Panc1 (cell line): ENCODE measurements at regions not wholly inside any gene's neighbourhood (a gene's known extent, or its start where the extent isn't known, plus 50 kb on each side); places are given as distances from the start of the nearest gene placed in this dataset.

Experiments
- ATAC-seq: fragments of 200-7000 bp; cut with Tn5 transposase; 2 replicates; pipeline ENCODE4 v1.9.1; 2020; ENCODE audit warnings: mild to moderate bottlenecking, moderate library complexity
- BruUV-seq: library from RNA; stranded (reverse); fragments of 400-500 nt; replicated peaks from 2 replicates; lab custom pipeline; 2021; lab: Mats Ljungman, UMichigan
- CTCF ChIA-PET: fragments of 300-600 bp; sonication (Branson Sonifier 250); formaldehyde crosslinking; loops from one replicate; lab custom pipeline; 2022; ENCODE audit warnings: antibody characterized with exemption; lab: Charles Lee
- POLR2A ChIA-PET: fragments of 300-600 bp; sonication (Branson Sonifier 250); formaldehyde crosslinking; loops from one replicate; lab custom pipeline; 2022; ENCODE audit warnings: antibody characterized with exemption; lab: Charles Lee
- DNase-seq: peaks from one replicate; pipeline ENCODE4 v3.0.0-alpha.2; 2010; ENCODE audit warnings: low read depth, low spot score
- H3K27ac ChIP-seq: 2 replicates; pipeline ENCODE4 v1.5.1; 2011; ENCODE audit warnings: mild to moderate bottlenecking, low read length, inconsistent platforms
- H3K27me3 ChIP-seq: fragments of 200-500 bp; sonication (Bioruptor generic); 2 replicates; pipeline ENCODE4 v1.6.0; 2014; ENCODE audit warnings: low read length, inconsistent platforms; ENCODE audit not compliant: control insufficient read depth, insufficient read depth
- H3K36me3 ChIP-seq: fragments of 200-500 bp; sonication (Bioruptor generic); 2 replicates; pipeline ENCODE4 v1.5.1; 2014; ENCODE audit warnings: inconsistent platforms, mild to moderate bottlenecking, low read length, moderate library complexity; ENCODE audit not compliant: control insufficient read depth, insufficient read depth
- H3K4me1 ChIP-seq: 2 replicates; pipeline ENCODE4 v1.5.1; 2011; ENCODE audit warnings: inconsistent platforms, mild to moderate bottlenecking, low read length, moderate library complexity; ENCODE audit not compliant: control insufficient read depth, insufficient read depth
- H3K4me3 ChIP-seq, 2 experiments: 2 replicates each; pipeline ENCODE4 v1.5.1; 2011 to 2012; ENCODE audit warnings: low read depth in 2 of 2, low read length in 2 of 2, mild to moderate bottlenecking in 2 of 2, inconsistent platforms in 1 of 2, moderate library complexity in 1 of 2
- H3K9me3 ChIP-seq: fragments of 200-500 bp; sonication (Bioruptor generic); 2 replicates; pipeline ENCODE4 v1.5.1; 2014; ENCODE audit warnings: low read depth, mild to moderate bottlenecking, inconsistent platforms, low read length, moderate library complexity; ENCODE audit not compliant: control insufficient read depth, insufficient read depth
- CTCF ChIP-seq: fragments of 450-650 bp; IDR thresholded peaks from 2 replicates; pipeline ENCODE4 v1.5.1; 2017; ENCODE audit warnings: mild to moderate bottlenecking
- POLR2AphosphoS5 ChIP-seq: IDR thresholded peaks from 2 replicates; pipeline ENCODE4 v1.6.1; 2012; ENCODE audit warnings: mild to moderate bottlenecking, low read depth, low read length, moderate library complexity
- REST ChIP-seq, 2 experiments: IDR thresholded peaks; 2 replicates each; pipeline ENCODE4 v1.6.1; 2011 to 2012; ENCODE audit warnings: low read depth in 2 of 2, control low read depth in 1 of 2, low read length in 1 of 2, mild to moderate bottlenecking in 1 of 2, moderate library complexity in 1 of 2; ENCODE audit not compliant: insufficient read depth in 1 of 2
- SIN3A ChIP-seq: IDR thresholded peaks from 2 replicates; pipeline ENCODE4 v1.6.1; 2012; ENCODE audit warnings: low read depth, mild to moderate bottlenecking, low read length, moderate library complexity, borderline replicate concordance; ENCODE audit not compliant: insufficient read depth
- TCF7L2 ChIP-seq: IDR thresholded peaks from 2 replicates; pipeline ENCODE4 v1.6.1; 2011; ENCODE audit warnings: mild to moderate bottlenecking, low read depth, low read length, inconsistent platforms
- in situ Hi-C: cut with HindIII; loops from 2 replicates; pipeline ENCODE4 v1.10.0; 2016; ENCODE audit warnings: low sequenced_read_pairs, low pct_unique_long_range_greater_than_20kb
- intact Hi-C: fragments of 100-400 bp; cut with micrococcal nuclease; formaldehyde crosslinking; loops from one replicate; pipeline ENCODE4 v1.10.0; 2022; ENCODE audit not compliant: unreplicated experiment

DNA sequence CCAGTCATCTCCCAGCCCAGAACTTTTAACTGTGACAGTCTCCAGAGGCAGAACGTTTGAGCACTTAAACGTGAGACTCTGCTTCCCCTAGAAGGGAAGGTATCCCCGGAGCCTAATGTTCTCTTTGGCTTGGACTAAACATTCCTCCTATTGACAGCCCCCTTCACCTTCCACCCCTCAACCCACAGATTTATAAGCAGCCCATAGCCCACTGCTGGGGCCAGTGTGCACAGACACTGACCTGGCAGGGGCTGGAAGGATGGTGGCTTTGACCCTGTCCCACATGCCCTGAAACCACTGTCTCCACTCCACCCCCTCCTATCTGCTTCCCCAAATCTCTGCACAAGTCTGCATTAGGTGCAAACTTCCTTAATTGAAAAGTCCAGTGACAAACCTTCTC is 715.0 kb upstream of the IGFBP3 start:
- DNase-seq = no peak
- ChIA-PET CTCF (no interaction called here), POLR2A (no interaction called here)
- no TSS peak for BruUV-seq
- H3K27me3 ChIP-seq = no peaks in the 10 kb centered on the region
- in situ Hi-C loops (no loop called here), intact Hi-C loops (no loop called here)
- H3K9me3 ChIP-seq = no peaks in the 10 kb centered on the region
- H3K4me3 ChIP-seq = no peak overlapping the region
- H3K36me3 ChIP-seq = no peaks in the 10 kb centered on the region
- no peak overlapping the region for H3K27ac ChIP-seq
- no peaks in the 10 kb centered on the region for H3K4me1 ChIP-seq
- TF ChIP-seq REST (IDR thresholded peaks at IDR 0.05; ENCODE audit: insufficient read depth in 1 of 2, low read depth in 2 of 2, low read length in 1 of 2) = no peak
- TF ChIP-seq TCF7L2 = no peak
- no peak for TF ChIP-seq CTCF
- TF ChIP-seq SIN3A = no peak
- TF ChIP-seq POLR2AphosphoS5 = no peak
- ATAC-seq = no peak

DNA sequence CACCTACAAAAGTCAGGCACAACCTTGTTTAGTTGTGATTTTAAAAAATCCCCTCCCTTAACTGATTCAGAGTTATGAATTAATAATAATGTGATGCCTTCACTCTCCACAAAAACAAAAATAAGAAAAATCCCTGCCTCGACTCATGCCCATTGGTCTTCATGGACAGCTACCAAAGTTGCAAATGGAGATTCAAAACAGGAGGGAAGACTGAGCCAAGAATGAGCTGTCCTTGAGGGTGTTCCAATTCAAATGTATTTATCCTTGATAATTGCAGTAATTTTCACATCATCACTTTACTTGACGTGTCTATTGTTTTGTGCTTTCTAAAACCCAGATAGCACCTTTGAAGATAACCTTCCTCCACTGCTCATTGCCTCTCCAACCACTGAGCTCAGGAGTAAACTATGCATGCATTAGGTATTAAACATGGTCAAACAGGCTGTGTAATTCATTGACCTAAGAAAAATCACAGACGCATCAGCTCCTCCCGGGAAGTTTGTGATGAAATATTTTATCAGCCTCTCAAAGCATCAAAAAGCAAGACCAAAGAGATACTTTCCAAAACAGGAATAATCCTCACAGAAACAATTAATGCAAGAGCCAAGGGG is 712.7 kb upstream of the IGFBP3 start:
- no TSS peak for BruUV-seq
- H3K4me3 ChIP-seq = no peak overlapping the region
- no peaks in the 10 kb centered on the region for H3K9me3 ChIP-seq
- ChIA-PET CTCF (interaction anchor here (0.6 kb wide), 1 partner anchor 87 kb away, joined by 3 read pairs; no protein-coding TSS in a partner anchor), POLR2A (interaction anchor here (0.6 kb wide), 1 partner anchor 77 kb away, joined by 3 read pairs; no protein-coding TSS in a partner anchor)
- no peaks in the 10 kb centered on the region for H3K36me3 ChIP-seq
- intact Hi-C loops (no loop called here), in situ Hi-C loops (no loop called here)
- H3K27me3 ChIP-seq = no peaks in the 10 kb centered on the region
- no peak for DNase-seq
- no peak for TF ChIP-seq TCF7L2
- no peak for TF ChIP-seq REST (IDR thresholded peaks at IDR 0.05; ENCODE audit: insufficient read depth in 1 of 2, low read depth in 2 of 2, low read length in 1 of 2)
- no peak for TF ChIP-seq SIN3A
- no peak for TF ChIP-seq POLR2AphosphoS5
- no peak for TF ChIP-seq CTCF
- H3K27ac ChIP-seq = no peak overlapping the region
- H3K4me1 ChIP-seq = no peaks in the 10 kb centered on the region
- no peak for ATAC-seq
